Esophagus muscularis mucosa (tissue), 4 donors: ENCODE measurements at regions not wholly inside any gene's neighbourhood (a gene's known extent, or its start where the extent isn't known, plus 50 kb on each side); places are given as distances from the start of the nearest gene placed in this dataset.
"Not testable (repeated sequence)": the region's sequence is repeated elsewhere in the genome, so short reads cannot be mapped to it uniquely, and the experiment has no call there.

Source experiments
- DNase-seq: peaks from one replicate; pipeline ENCODE4 v3.0.0-alpha.2; 2017; ENCODE audit errors: extremely low spot score
- H3K27ac ChIP-seq, 4 donors: fragments of 200-600 bp; sonication (generic); replicated peaks in 1 of 4; 1 replicate in 3 of 4; 2 replicates in 1 of 4; pipeline ENCODE4 v1.5.1; 2016 to 2019; ENCODE audit warnings: mild to moderate bottlenecking in 1 of 4
- H3K27me3 ChIP-seq, 4 donors: fragments of 200-600 bp; sonication (generic); one replicate each; pipeline versions ENCODE4 v1.5.1 to v1.6.0; 2016 to 2019
- H3K36me3 ChIP-seq, 4 donors: fragments of 200-600 bp; sonication (generic); one replicate each; pipeline ENCODE4 v1.5.1; 2016 to 2019
- H3K4me1 ChIP-seq, 4 donors: fragments of 200-600 bp; sonication (generic); one replicate each; pipeline ENCODE4 v1.5.1; 2016 to 2019
- H3K4me3 ChIP-seq, 4 donors: fragments of 200-600 bp; sonication (generic); 1 replicate in 2 of 4; 2 replicates in 2 of 4; pipeline ENCODE4 v1.5.1; 2016 to 2019; ENCODE audit warnings: mild to moderate bottlenecking in 4 of 4, moderate library complexity in 1 of 4
- H3K9me3 ChIP-seq, 4 donors: fragments of 200-600 bp; sonication (generic); 1 replicate in 3 of 4; 2 replicates in 1 of 4; pipeline ENCODE4 v1.5.1; 2016 to 2019
- CTCF ChIP-seq, 3 experiments: fragments of 200-600 bp in 2 of 3; fragments of 450-650 bp in 1 of 3; sonication (generic) in 2 of 3; IDR thresholded peaks; one replicate each; pipeline ENCODE4 v1.5.1; 2017 to 2019; ENCODE audit warnings: antibody characterized with exemption in 3 of 3, mild to moderate bottlenecking in 2 of 3, moderate library complexity in 1 of 3
- EP300 ChIP-seq: sonication (generic); formaldehyde crosslinking; IDR thresholded peaks from one replicate; pipeline ENCODE4 v1.6.1; 2017; ENCODE audit warnings: antibody characterized with exemption
- POLR2A ChIP-seq: fragments of 450-650 bp; IDR thresholded peaks from one replicate; pipeline ENCODE4 v1.6.1; 2017; ENCODE audit warnings: antibody characterized with exemption, moderate library complexity, mild to moderate bottlenecking, low read depth
- POLR2AphosphoS5 ChIP-seq, 2 donors: sonication (generic); formaldehyde crosslinking; IDR thresholded peaks; one replicate each; pipeline ENCODE4 v1.6.1; 2017; ENCODE audit warnings: antibody characterized with exemption in 2 of 2
- WGBS: methylation state at CpG from one replicate; pipeline ENCODE4 v1.1.5; 2018; 5-methylcytosine and 5-hydroxymethylcytosine counted together
- intact Hi-C: fragments of 100-400 bp; cut with DNase I; formaldehyde crosslinking; loops from one replicate; pipeline ENCODE4 v1.15.1; 2023

GRCh38 chr2:90077948-90078347 lies 1386.5 kb downstream of the RPIA start:
- no peak overlapping the region for H3K4me3 ChIP-seq
- TF ChIP-seq POLR2AphosphoS5 (IDR thresholded peaks at IDR 0.05) = no peak
- no peak for TF ChIP-seq EP300
- intact Hi-C loops = no loop called here
- peaks cover 0 to 35% (median 0%) of the 10 kb centered on the region in 4 donors for H3K27me3 ChIP-seq
- no peaks in the 10 kb centered on the region for H3K4me1 ChIP-seq
- no peaks in the 10 kb centered on the region for H3K36me3 ChIP-seq
- WGBS = 53% methylated on average over 2 of the region's 2 CpGs
- no peak for DNase-seq
- H3K27ac ChIP-seq = no peak overlapping the region
- H3K9me3 ChIP-seq = no peaks in the 10 kb centered on the region

- WGBS = 61% methylated on average over 5 of the region's 5 CpGs
- intact Hi-C loops = no loop called here
- peaks cover 0 to 22% (median 0%) of the 10 kb centered on the region in 4 donors for H3K27me3 ChIP-seq
- H3K4me1 ChIP-seq = no peaks in the 10 kb centered on the region
- DNase-seq = no peak
- H3K27ac ChIP-seq = no peak overlapping the region
- H3K4me3 ChIP-seq = no peak overlapping the region
- TF ChIP-seq POLR2AphosphoS5 (IDR thresholded peaks at IDR 0.05) (no peak), EP300 (no peak), POLR2A (no peak), CTCF (IDR thresholded peaks at IDR 0.05) (no peak)
- no peaks in the 10 kb centered on the region for H3K9me3 ChIP-seq
- H3K36me3 ChIP-seq = no peaks in the 10 kb centered on the region
Observed at GRCh38 chr2:90079374-90079773, 1387.9 kb downstream of the RPIA start.

- 14% methylated on average over 2 of the region's 2 CpGs for WGBS
- H3K36me3 ChIP-seq, H3K4me3 ChIP-seq, H3K27me3 ChIP-seq, DNase-seq, intact Hi-C loops, H3K4me1 ChIP-seq, H3K9me3 ChIP-seq, H3K27ac ChIP-seq: not testable (repeated sequence)
Observed at GRCh38 chr2:90087792-90088191, 1396.3 kb downstream of the RPIA start.

- H3K27me3 ChIP-seq, H3K27ac ChIP-seq, DNase-seq, H3K4me3 ChIP-seq, H3K36me3 ChIP-seq, intact Hi-C loops, H3K4me1 ChIP-seq, H3K9me3 ChIP-seq: not testable (repeated sequence)
- WGBS = no CpG with 5 or more reads among the region's 4 CpGs
Observed at GRCh38 chr2:90093571-90094270, 1402.2 kb downstream of the RPIA start.

- 62% methylated on average over 4 of the region's 4 CpGs for WGBS
- not testable (repeated sequence) for DNase-seq
Observed at GRCh38 chr2:90097617-90098016, 1406.1 kb downstream of the RPIA start.

GRCh38 chr2:90105142-90105541 lies 1413.7 kb downstream of the RPIA start:
- 16% methylated on average over 4 of the region's 4 CpGs for WGBS

More at GRCh38 chr2:90097617-90098016, 1406.1 kb downstream of the RPIA start:
- H3K36me3 ChIP-seq, H3K27ac ChIP-seq, H3K4me1 ChIP-seq, H3K4me3 ChIP-seq, intact Hi-C loops, H3K9me3 ChIP-seq, H3K27me3 ChIP-seq: not testable (repeated sequence)

GRCh38 chr2:90123409-90123808 lies 1431.9 kb downstream of the RPIA start:
- H3K4me1 ChIP-seq, H3K27me3 ChIP-seq, H3K27ac ChIP-seq, H3K4me3 ChIP-seq, intact Hi-C loops, H3K9me3 ChIP-seq, DNase-seq, H3K36me3 ChIP-seq: not testable (repeated sequence)
- WGBS = 43% methylated on average over 4 of the region's 4 CpGs

More at GRCh38 chr2:90105142-90105541, 1413.7 kb downstream of the RPIA start:
- H3K27me3 ChIP-seq, H3K4me3 ChIP-seq, DNase-seq, H3K4me1 ChIP-seq, H3K9me3 ChIP-seq, intact Hi-C loops, H3K36me3 ChIP-seq, H3K27ac ChIP-seq: not testable (repeated sequence)

GRCh38 chr2:90139046-90139445 lies 1447.6 kb downstream of the RPIA start:
- H3K27ac ChIP-seq, H3K27me3 ChIP-seq, H3K4me3 ChIP-seq, H3K9me3 ChIP-seq, DNase-seq, H3K36me3 ChIP-seq, H3K4me1 ChIP-seq, intact Hi-C loops: not testable (repeated sequence)
- WGBS = 78% methylated on average over 1 of the region's 1 CpG

GRCh38 chr2:90141558-90141957 lies 1450.1 kb downstream of the RPIA start:
- H3K36me3 ChIP-seq, H3K9me3 ChIP-seq, intact Hi-C loops, H3K27ac ChIP-seq, H3K27me3 ChIP-seq, DNase-seq, H3K4me3 ChIP-seq, H3K4me1 ChIP-seq: not testable (repeated sequence)
- WGBS = 53% methylated on average over 4 of the region's 5 CpGs

- H3K4me3 ChIP-seq, H3K27me3 ChIP-seq, H3K9me3 ChIP-seq, H3K27ac ChIP-seq, H3K4me1 ChIP-seq, DNase-seq, H3K36me3 ChIP-seq, intact Hi-C loops: not testable (repeated sequence)
Observed at GRCh38 chr2:90151805-90152204, 1460.3 kb downstream of the RPIA start.

- H3K9me3 ChIP-seq, H3K27ac ChIP-seq, H3K4me3 ChIP-seq, H3K36me3 ChIP-seq, H3K27me3 ChIP-seq, H3K4me1 ChIP-seq, intact Hi-C loops, DNase-seq: not testable (repeated sequence)
- 81% methylated on average over 1 of the region's 1 CpG for WGBS
Observed at GRCh38 chr2:90170978-90171377, 1479.5 kb downstream of the RPIA start.

GRCh38 chr2:90173081-90173480 lies 1481.6 kb downstream of the RPIA start:
- intact Hi-C loops, H3K36me3 ChIP-seq, H3K27ac ChIP-seq, H3K4me1 ChIP-seq, H3K27me3 ChIP-seq, H3K4me3 ChIP-seq, H3K9me3 ChIP-seq, DNase-seq: not testable (repeated sequence)
- 73% methylated on average over 2 of the region's 2 CpGs for WGBS
